NCI-H510A treated with DMSO at 0.1 percent for 48 hours (cell line): ENCODE measurements at regions not wholly inside any gene's neighbourhood (a gene's known extent, or its start where the extent isn't known, plus 50 kb on each side); places are given as distances from the start of the nearest gene placed in this dataset.
A peak's percentile ranks its signal among the peaks of the same experiment; 100 is the strongest.
"Not testable (repeated sequence)": the region's sequence is repeated elsewhere in the genome, so short reads cannot be mapped to it uniquely, and the experiment has no call there.

Experiments
- DNase-seq: peaks from one replicate; lab custom pipeline; 2025; lab: John Stamatoyannopoulos, UW

DNA sequence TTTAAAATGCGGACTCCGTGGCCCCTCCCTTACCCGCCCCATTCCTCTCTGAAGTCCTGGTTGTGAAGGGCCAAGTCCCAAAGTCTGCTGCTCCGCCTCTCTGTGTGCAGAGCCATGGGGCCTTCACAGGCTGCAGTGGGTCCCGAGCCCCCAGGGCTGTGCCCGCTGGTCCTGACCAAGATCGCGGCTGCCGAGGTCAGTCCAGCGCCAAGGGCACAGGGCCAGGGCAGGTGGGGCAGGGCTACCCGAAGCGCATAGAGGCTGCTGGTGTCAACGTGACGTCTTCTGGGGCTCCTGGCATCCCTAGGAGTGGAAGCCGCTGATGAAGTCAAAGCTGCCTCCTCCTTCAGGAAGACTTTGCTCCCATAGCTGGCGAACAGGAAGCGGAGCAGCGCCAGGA, 858.8 kb downstream of the TUBA3C start:
- not testable (repeated sequence) for DNase-seq

DNA sequence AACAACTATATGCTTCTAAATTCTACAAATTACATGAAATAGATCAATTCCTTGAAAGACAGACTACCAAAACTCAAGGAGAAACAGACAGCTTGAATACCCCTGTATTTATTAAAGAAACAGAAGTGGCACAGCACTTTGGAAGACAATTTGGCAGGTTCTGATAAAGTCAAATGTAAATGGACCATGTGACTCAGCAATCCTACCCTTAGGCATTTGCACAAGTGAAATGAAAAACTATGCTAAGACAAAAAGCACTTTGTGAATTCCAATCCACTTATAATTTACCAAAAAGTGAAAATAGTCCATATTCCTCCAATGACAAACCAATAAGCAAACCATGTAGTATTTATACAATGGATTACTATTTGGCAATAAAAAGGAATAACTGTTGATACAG, 862.0 kb downstream of the TUBA3C start:
- DNase-seq = not testable (repeated sequence)

DNA sequence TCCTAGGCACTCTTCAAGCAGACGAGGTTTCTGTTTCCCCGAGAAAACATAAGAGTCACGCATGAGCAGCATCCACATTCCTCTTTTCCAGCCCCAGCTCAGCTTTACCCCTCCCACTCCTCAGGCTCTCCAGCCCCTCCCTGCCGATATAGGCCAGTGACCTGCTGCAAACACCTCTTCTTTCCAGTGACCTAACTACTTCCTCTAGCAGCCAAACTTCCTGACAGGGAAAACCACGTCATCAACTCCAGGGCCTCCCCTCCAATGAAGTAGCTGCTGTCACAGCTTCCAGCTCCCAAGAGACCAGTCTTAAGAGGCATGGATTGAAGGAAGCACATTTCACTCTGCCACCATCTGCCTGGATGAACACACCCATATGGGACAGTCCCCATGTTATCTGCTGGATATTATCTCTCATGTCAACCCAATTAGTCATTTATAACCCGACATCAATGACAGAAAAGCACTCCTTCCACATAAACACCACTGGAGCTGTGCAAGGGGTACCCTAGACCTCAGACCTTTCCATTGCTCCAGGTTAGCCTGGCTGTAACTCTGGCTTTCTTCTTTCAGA, 878.3 kb downstream of the TUBA3C start:
- peak; percentile 20 for DNase-seq

DNA sequence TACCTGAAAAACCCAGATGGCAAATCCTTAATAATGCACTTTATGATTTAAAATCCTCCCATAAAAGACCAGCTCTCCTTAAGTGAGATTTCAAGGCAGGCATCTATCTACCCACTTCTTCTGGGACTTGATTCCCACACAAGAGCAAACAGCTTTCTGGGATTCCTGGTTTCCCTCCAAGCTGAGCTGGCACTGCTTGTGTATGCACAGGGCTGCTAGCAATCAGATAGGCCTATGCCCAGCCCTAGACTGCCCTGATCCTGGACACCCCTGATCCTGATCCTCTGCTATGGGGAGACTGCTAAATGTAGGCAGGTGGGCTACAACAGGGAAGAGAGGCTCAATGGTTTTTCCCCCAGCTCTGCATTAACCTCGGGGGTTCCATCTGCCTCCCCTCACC, 880.7 kb downstream of the TUBA3C start:
- not testable (repeated sequence) for DNase-seq

DNA sequence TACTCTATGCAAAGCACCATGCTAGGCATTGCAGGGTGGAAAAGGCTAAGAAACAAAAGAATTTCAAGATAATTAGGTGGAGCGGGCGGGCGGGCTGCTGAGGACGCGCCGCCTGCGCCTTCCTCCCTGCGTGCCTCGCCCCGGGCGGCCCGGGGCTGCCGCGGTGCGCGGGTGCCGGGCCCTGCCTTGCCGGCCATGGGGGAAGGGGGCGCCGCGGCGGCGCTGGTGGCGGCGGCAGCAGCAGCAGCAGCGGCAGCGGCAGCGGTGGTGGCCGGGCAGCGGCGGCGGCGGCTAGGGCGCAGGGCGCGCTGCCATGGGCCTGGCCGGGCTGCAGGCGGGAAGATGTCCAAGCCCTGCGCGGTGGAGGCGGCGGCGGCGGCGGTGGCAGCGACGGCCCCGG, 884.3 kb downstream of the TUBA3C start:
- DNase-seq = not testable (repeated sequence)

DNA sequence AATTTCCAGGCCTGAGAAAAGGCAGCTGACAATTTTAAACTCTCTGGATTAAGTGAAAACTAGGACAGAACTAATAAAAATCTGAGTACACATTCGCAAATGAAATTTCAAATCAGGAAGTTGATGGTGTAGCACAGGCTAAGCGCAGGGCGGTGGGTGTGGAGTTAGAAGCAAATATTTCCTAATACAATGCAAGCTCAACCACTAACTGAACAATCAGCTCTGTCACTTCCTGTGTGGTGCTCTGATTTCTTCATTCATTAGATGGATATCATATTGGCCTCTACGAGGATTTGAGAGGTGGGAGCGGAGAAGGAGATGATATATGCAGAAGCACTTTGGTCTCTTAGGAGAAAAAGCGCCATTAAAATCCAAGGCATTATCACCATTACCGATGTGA, 885.0 kb downstream of the TUBA3C start:
- DNase-seq = not testable (repeated sequence)

DNA sequence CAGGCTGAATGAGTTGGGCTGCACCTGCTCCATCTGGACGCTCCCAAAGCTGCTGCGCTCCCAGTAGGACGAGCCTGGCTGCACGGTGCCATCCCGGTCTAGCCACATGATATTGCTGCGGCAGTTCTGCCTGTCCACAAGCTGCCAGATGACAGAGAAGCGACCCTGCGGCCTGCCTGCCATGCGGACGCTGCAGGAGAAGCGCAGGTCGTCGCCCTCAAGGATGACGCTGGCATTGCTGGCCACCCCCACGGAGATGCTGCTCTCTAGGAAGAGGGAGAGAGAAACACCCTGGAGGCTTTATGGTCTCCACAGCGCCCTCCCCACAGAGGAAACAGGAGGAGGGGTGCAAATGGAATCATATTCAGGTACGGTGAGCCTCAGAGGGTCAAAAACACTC, 887.3 kb downstream of the TUBA3C start:
- not testable (repeated sequence) for DNase-seq

DNA sequence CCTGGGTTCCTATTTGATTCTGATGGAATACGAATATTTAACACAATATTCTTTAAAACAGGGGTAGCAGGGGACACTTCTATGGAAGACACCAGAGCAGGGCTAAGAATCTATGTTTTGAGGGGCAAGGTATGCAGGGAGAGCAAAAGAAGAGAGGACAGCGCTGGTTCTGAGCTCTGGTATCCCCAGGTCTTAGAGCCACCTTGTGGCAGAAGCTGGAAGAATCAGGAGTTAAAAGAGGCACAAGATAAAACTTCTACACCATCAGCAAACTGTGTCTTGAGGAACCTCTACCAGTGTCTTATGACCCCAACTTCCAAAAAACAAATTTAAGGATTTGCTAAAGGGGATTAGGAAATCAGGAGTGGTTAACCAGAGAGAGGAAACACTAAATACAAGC, 894.8 kb downstream of the TUBA3C start:
- not testable (repeated sequence) for DNase-seq

DNA sequence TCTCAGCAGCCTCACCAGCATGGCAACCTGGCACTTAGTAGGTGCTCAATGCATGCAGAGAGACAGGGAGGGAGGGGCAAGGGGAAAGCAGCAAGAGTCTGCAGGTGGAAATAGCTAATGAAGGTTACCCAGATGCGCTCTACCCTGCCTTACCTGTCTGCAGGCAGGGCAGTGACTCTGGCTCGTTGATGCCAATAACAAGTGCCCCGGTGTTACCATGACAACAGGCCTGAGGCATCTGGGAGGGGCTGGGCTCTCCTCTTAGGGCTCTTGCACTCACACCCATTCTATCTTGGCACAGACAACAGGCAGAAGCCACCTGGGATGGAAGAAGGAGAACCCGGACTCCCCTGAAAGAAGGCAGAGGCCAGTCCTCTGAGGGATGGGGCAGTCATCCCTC, 896.0 kb downstream of the TUBA3C start:
- DNase-seq = not testable (repeated sequence)

DNA sequence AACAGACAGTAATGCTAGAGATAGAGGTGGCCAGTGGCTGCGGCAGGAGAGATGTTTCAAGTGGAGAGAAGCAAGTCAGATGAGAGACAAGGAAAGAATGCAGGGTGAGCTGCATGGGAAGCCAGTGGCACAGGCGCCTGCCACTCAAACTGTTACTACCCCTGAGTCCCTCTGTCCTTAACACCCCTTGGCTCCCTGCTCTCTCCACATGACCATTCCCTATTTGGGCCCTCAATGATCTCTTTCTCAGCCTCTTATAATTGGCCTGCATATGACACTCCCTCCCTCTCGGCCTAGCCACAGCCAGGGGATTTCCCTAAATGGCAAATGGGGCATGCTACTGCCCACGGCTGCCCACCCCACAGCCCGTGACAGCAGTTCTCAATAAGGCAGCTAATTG, 897.6 kb downstream of the TUBA3C start:
- DNase-seq = not testable (repeated sequence)

DNA sequence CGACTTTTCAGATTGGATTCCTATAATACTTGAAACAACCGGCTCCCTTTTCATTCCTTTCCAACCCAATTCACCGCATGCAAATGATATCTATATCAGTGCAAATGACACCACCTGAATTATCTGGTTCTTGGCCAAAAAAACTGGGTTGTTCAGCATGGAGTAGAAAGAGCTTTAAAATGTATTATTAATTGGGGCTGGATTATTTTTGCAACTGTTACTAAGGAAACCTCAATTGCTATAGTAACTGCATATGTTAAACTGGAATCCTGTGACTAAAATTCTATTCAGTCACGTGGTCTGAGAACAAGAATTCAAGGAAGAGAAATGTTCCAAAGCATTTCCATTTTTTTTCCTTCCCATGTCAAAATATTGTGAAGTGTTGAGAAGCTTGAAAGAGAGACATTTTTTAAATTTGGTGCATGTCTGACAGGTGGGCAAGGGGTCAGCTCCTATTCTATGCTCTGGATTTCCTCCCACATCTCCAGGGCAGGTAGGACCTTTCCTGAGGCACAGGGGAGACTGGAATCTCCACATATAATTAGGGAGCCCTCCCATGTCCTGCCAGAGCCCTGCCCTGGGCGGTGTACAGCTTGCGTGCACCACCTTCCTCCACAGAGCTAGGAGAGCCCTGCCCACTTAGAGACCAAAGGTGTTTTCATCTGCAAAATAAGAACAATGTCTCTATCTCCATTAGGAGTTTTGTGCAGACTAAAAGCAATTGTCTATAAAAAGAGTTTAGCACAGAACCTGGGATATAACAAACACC, 899.6 kb downstream of the TUBA3C start:
- DNase-seq = not testable (repeated sequence)

DNA sequence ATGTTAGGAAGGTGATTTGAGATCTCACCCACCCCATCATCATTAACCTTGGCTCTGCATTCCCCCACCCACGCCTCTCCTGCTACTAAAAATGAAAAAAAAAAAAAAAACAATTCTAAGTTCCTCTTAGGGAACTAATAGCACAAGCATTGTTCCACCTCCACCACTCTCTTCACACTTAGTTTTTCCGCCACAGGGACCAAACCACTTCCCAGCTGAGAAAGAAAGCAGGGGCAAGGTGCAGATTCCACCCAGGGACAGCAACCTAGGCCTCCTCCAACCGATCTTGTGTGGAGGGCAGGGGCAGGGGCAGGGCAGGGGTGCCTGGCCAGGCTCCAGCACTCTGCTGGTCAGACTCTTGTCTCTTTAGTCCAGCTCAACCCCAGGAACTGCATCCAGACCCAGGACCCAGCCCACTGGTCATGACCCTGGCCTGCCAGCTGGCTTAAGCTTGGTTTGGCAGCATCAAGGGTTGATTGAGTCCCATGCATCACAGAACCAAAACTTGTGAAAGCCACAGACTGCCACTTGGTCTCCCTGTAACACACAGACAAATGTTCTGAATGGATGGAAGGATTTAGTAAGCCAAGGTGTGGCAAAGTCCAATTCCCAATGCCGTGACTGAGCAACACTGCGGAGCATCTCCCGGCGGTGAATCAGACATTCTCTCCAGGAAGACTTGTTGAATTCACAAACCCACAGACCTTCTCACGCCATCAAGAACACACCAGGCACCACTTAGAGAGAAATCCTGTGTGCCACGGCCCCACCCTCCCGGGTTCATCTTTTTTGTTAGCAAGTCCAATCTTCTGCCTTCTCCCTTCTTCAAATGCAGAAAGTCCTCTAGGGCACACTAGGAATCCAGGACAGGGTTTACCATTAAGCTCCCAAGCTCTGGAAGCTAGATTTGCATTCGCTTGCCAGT, 900.5 kb downstream of the TUBA3C start:
- DNase-seq = not testable (repeated sequence)

DNA sequence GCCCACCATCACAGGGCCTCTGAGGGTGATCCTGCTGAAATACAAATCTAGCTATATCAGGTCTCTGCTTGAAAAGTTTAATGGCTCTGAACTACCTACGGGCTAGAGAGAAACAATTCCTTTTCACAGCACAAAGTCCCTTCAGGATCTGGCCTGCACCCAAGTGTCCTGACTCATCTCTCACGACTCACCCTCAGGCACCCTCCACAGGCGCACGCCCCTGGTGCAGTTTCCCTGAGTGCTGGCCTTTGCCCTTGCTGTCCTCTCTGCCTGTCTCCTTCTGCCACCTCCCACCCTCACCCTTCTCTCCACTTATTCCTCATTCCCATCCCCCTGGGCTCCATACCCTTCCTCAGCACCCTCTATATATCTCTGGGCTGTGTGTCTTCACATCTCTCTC, 901.7 kb downstream of the TUBA3C start:
- DNase-seq = not testable (repeated sequence)

DNA sequence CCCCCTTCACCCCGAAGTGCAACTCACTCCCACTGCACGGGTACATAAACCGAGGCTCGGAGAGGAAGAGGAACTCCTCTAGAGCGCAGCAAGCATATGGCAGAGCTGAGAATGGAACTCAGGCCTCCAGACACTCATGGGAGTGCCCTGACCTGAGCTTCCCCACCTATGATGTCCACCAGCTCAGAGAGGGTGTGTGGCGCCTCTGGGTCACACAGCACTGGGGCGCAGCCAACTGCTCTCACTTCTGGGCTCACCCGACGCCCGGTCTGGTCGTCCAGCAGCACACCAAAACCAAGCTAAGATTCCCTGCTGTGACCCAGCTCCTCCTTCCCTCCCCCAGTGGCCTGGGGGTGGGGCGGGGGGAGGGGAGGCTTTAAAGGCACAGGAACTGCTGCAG, 904.3 kb downstream of the TUBA3C start:
- DNase-seq = not testable (repeated sequence)

DNA sequence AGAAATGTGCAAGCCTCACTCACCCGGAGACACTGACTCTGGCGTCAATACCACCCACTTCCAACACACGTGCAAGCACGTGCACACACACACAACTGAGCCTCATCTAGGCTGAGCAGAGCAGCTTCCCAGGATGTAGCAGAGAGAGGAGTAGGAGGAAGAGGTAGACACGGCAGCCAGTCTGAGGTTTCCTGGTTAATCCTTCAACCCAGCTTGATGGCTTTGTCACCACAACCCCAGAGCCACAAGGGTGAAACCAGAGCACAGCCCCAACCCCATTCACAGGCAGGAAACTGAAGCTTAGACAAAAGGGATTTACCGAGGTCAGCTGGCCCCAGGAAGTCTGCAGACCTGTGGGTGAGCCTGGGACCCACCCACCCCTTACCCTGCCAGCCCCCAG, 905.3 kb downstream of the TUBA3C start:
- DNase-seq = not testable (repeated sequence)

DNA sequence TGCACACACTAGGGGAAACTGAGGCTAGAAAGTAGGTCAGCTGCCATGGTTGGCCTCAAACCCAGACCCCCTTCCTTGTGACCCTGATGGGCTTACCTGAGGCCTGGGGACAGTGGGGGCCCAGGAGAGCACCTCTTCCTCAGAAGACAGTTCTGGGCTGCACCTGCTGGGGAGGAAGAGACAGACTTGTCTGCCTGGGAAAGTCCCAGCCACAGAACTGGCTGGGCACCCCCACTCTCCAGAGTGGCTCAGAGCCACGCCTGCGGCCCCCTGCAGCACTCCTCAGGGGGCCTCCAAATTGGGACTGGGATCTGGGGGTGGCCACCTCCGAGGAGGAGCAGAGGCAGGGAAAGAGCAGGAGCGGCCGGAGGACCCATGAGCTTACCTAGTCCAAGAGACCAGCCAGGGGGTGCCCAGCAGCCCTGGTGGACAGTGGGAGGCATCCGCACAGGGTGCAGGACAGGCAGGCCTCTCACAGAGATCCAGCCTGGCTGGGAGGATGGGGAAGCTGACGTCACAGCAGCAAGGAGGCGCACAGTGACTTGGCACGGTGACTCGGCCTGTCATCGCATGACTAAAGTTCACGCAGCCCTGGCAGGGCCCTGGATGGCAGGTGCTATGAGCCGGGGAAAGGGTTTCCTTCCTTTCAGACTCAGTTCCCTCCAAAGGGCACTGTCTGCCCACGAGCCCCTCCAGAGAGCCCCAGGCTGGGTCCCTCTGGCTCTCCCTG, 907.7 kb downstream of the TUBA3C start:
- not testable (repeated sequence) for DNase-seq

DNA sequence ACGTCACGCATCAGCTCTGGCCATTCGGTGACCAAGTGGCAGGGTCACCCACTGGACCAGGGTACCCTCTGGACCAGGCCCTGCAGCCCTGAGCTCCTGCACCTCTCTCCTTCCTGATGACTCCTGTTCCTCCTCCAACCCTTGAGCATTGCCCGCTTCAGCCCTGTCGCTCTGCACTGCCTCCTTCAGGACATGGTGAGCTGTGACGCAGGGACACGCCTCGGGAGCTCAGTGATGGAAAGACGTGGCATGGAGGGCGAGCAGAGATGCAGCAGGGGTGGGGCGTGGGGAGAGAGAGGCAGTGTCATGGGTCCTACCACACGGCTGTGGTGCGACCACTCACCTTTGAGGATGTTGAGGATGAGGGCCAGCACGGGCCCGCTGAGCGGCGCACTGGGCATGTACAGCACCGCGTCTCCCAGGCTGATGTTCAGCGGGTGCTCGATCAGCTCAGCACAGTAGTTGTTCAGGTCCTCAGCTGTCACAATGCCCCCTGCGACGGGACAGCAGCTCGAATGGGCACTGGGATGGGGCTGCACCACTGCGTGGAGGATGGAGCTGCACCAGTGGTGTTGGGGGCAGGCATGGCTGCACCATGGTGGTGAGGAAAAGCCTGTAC, 922.7 kb downstream of the TUBA3C start:
- DNase-seq = not testable (repeated sequence)

DNA sequence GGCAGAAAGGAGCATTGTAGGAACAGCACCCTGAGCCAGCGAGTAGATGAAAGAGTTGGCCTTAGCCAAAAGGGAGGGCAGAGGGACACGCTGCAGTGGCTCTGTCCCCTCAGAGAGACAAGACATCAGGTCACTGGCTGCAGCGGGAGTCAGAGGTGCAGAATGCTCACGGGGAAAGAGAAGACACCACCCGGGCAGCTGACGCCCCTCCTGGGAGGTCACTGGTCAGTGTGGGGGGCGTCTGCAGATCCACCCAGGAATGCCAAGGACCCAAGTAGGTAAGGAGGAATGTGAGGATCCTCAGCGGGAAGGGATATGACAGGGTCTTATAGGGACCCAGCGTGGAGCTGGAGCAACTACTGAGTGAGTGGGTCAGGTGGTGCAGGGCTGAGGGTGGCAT, 923.9 kb downstream of the TUBA3C start:
- not testable (repeated sequence) for DNase-seq

DNA sequence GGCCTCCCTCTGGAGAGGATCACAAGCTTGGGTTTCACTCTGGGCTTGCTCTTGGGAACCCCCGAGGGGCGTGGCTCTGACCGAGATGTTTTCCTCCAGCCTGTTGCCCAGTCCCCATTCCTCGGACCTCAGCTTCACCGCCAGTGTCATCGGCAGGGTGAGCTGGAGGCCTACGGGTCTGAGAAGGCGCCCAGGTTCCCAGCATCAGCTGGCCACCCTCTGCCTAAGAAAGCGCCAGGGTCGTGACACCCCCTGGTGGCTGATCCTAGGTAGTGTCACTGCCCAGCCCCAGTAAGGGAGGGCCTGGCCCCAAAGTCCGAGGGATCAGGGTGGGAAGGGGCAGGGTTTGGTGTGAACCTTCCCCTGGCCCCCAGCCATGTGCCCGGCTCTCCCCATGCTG, 928.8 kb downstream of the TUBA3C start:
- not testable (repeated sequence) for DNase-seq

DNA sequence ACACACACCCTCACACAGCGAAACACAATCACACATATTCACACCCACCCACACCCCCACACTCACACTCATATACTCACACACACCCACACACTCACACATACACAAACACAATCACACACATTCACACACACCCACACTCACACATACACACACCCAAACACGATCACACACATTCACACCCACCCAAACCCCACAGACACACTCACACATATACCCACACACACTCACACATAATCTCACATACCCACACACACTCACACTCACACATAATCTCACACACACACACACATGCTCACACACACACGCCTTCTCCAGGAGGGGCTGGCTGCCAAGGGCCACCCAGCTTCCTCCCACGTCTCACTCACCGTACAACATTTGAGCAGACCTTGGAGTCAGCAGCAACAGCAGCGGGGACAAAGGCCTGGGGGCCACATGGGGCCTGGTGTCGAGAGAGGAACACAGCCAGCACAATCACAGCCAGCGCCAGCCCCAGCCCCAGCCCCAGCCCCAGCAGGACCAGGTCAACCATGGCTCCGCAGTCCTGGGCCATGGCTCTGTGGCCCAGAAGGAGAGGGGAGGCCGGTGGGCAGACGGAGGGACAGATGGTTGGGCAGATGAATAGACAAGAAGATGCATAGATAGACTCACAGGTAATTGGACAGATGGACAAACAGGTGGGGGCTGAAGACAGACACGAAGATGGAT, 932.9 kb downstream of the TUBA3C start:
- not testable (repeated sequence) for DNase-seq

DNA sequence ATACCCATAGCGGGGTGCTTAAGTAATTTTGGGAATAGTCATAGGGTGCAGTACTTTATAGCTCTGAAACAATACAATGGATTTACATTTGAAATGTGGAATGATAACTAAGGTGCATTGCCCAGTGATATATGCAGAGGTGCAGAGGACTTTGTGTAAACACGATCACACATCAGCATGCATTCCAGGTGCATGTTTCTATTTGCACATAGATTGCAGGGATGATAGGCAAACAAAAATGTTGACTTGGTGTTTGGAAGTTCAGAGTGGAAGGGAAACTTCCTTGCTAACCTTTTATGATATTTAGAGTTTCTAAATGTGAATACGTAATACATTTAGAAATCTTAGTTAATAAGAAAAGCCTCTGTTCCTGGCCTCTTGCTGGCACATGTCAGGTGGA, 941.5 kb downstream of the TUBA3C start:
- not testable (repeated sequence) for DNase-seq
